ENCODE measurements at regions not wholly inside any gene's neighbourhood (a gene's known extent, or its start where the extent isn't known, plus 50 kb on each side); places are given as distances from the start of the nearest gene placed in this dataset.
"Not testable (repeated sequence)": the region's sequence is repeated elsewhere in the genome, so short reads cannot be mapped to it uniquely, and the experiment has no call there.

- DNase-seq (ENCODE audit: low read depth), result not testable (repeated sequence)
Measured at GRCh38 chr10:45056806-45057205, 56.1 kb downstream of the ZNF22 start.

GRCh38 chr10:45058580-45058979 lies 57.9 kb downstream of the ZNF22 start:
- DNase-seq (ENCODE audit: low read depth), result peak; percentile 11

GRCh38 chr10:45058992-45059561 lies 58.4 kb downstream of the ZNF22 start:
- no peak for DNase-seq (ENCODE audit: low read depth)

GRCh38 chr10:45059632-45060031 lies 58.9 kb downstream of the ZNF22 start:
- DNase-seq (ENCODE audit: low read depth), result no peak

GRCh38 chr10:45061982-45062381 lies 61.3 kb downstream of the ZNF22 start:
- DNase-seq (ENCODE audit: low read depth), result no peak

GRCh38 chr10:45063591-45064231 lies 63.0 kb downstream of the ZNF22 start:
- DNase-seq (ENCODE audit: low read depth), result no peak

DNA sequence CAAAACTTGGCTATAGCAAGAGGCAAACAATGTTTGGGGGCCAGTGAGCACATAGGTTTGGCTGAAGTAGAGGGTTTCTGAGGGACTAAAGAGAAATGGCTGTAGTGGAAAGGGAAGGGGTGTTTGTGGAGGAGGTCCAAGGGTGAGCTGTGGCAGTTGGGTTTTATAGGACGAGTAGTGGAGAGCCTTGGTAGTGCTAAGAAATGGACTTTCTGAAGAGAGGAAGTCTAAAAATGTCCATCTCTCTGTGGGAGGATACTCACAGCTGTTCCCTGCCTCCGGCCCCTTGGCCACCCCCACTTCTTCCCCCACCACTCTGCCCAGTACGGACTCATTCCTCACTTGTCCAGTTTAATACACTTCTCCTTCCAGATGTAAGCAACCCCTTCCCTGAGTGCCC lies 64.3 kb downstream of the ZNF22 start:
- no peak for DNase-seq (ENCODE audit: low read depth)

- no peak for DNase-seq (ENCODE audit: low read depth)
Measured at GRCh38 chr10:45071043-45071813, 70.5 kb downstream of the ZNF22 start.

GRCh38 chr10:45075216-45075615 lies 74.5 kb downstream of the ZNF22 start:
- no peak for DNase-seq (ENCODE audit: low read depth)

GRCh38 chr10:45075826-45076380 lies 75.2 kb downstream of the ZNF22 start:
- no peak for DNase-seq (ENCODE audit: low read depth)

GRCh38 chr10:45076891-45077290 lies 76.2 kb downstream of the ZNF22 start:
- no peak for DNase-seq (ENCODE audit: low read depth)

GRCh38 chr10:45080331-45080730 lies 79.6 kb downstream of the ZNF22 start:
- no peak for DNase-seq (ENCODE audit: low read depth)

DNA sequence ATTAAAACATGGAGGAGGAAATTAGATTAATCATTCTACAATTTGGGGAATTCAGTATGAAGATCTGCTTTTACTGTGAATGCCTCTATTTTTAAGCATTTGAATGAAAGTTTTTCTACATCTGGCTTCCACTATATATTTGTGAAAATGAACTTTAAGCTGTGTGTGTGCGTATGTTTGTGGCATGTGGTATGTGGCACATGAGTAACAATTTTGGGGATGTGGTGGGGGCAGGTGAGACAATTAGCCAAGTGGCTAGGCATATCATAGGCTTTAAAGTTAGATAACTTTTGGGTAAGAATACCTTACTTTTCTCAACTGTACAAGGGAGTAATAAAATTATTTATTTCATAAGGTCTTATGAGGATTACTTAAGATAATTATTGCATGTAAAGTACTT lies 81.5 kb downstream of the ZNF22 start:
- no peak for DNase-seq (ENCODE audit: low read depth)

DNA sequence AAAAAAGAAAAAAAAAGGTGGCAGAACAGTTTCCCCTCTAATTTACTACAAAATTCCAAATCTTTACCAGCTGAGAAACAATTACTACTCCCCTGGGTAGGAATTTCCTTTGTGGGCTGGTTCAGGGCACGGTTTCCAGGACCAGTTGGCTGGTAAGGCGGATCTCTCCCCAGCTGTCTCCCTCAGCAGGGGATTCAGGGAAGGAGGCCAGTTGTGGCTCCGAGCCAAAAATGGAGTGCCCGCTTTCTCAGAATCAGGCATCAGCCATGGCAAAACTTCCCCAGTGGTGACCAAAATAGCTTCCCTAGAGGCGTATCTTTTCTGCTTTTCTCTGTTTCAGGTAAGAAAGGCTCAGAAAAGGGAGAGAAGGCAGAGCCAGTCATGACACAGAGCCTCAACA lies 91.2 kb downstream of the ZNF22 start:
- peak; percentile 26 for DNase-seq (ENCODE audit: low read depth)

- DNase-seq (ENCODE audit: low read depth), result no peak
Measured at GRCh38 chr10:45093945-45094344, 93.2 kb downstream of the ZNF22 start.

DNA sequence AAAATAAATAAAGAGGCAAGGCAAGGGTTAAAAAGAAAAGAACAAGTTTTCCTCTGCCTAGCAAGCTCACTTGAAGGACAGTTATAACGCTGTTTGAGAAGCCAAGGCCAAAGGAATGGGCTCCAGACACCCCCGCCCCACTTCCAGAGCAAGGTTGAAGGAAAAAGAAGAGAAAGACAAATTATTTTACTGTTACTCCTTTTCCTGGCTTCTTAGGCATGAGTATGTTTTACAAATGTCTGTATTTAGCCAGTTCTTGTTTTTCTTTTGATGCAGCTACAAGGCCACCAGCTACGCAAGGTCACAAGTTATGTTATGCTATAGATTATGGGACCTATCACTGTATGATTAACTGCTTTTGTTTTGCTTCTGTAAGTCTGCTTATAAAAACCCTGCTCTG lies 94.6 kb downstream of the ZNF22 start:
- no peak for DNase-seq (ENCODE audit: low read depth)

DNA sequence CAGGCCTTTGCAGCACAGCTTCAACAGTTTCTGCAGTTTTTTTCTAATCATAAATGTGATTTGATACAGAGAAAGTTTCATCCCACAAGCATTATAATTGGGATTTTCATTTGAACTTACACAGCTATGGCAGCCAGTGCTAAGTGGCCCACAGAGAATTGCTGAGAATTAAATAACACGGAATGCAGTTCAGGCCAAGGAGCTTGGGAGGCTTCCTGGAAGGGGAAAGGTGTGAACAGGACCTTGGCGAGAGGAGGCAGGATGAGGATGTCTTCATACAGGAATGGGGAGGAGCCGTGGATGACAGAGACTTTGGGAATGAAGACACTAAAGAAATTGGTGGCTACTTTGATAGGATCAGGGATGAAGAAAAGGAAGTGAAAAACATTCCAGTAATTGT lies 95.3 kb downstream of the ZNF22 start:
- no peak for DNase-seq (ENCODE audit: low read depth)

DNA sequence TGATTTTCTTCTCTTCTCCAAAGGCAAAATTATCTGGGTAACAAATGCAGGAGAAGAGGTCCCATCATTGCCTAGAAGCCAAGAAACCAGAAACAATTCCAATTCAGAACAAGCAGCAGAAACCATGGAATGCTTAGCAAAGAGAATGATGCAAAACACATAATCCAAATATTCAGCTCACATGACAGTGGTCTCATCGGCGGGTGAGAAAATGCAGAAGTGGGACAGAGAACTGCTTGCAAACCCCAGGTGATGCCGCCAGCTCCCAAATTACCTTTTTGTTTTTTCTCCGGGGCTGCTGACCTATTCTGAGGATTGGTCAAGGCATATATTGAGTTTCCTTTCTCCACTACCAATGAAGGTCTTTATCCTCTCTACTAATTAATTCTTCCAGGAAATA lies 99.7 kb downstream of the ZNF22 start:
- DNase-seq (ENCODE audit: low read depth), result no peak

GRCh38 chr10:45104674-45105073 lies 104.0 kb downstream of the ZNF22 start:
- no peak for DNase-seq (ENCODE audit: low read depth)

DNA sequence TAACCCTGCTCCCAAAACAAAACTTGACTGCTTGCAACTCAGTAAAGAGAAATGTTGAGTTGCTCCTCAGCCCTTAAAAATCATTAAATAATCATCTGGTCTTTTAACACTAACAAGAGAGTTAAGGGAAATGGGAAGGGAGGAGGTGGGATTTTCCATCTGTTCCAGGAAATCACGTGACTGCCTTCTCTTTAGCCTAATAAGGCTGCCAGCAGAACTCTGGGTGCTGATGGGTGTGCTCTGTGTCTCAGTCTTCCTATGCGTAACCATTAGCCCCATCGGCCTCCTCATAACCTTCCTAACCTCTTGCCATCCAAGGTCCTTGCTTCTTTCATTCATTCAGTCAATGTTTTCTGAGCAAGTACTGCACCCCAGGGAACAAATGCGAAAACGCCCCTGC lies 104.6 kb downstream of the ZNF22 start:
- DNase-seq (ENCODE audit: low read depth), result not testable (repeated sequence)

- DNase-seq (ENCODE audit: low read depth), result no peak
Measured at GRCh38 chr10:45106236-45106856, 105.6 kb downstream of the ZNF22 start.

- no peak for DNase-seq (ENCODE audit: low read depth)
Measured at GRCh38 chr10:45111509-45111908, 110.8 kb downstream of the ZNF22 start.
